Endothelial cell of umbilical vein (primary cell): ENCODE measurements at regions not wholly inside any gene's neighbourhood (a gene's known extent, or its start where the extent isn't known, plus 50 kb on each side); places are given as distances from the start of the nearest gene placed in this dataset.
"Not testable (repeated sequence)": the region's sequence is repeated elsewhere in the genome, so short reads cannot be mapped to it uniquely, and the experiment has no call there.

Source experiments
- BruUV-seq: library from RNA; stranded (reverse); fragments of 400-500 nt; replicated peaks from 2 replicates; lab custom pipeline; 2021; lab: Mats Ljungman, UMichigan
- CTCF ChIA-PET: fragments of 300-600, 350-600 bp; sonication (Branson Sonifier 250); formaldehyde crosslinking; loops from one replicate; lab custom pipeline; 2021; ENCODE audit warnings: antibody characterized with exemption, inconsistent platforms; lab: Charles Lee
- POLR2A ChIA-PET: fragments of 300-600, 350-600 bp; sonication (Branson Sonifier 250); formaldehyde crosslinking; loops from one replicate; lab custom pipeline; 2021; ENCODE audit warnings: antibody characterized with exemption, inconsistent platforms; lab: Charles Lee
- DNase-seq: peaks from one replicate; pipeline ENCODE4 v3.0.0-alpha.2; 2011; ENCODE audit warnings: low read depth, low spot score
- FAIRE-seq: peaks from 2 replicates; lab custom pipeline; 2011; peaks lifted over from hg19 to GRCh38; lab: Jason Lieb, UNC
- H2AFZ ChIP-seq: 2 replicates; pipeline ENCODE4 v1.6.0; 2012; ENCODE audit warnings: low read depth, low read length, control low read depth, inconsistent platforms
- H3K27ac ChIP-seq: 2 replicates; pipeline ENCODE4 v1.5.1; 2011; ENCODE audit warnings: low read depth, mild to moderate bottlenecking, control low read depth, low read length, moderate library complexity; ENCODE audit not compliant: insufficient read depth
- H3K27me3 ChIP-seq, 2 experiments: 2 replicates each; pipeline versions ENCODE4 v1.6.0 to v1.6.1; 2011; ENCODE audit warnings: low read length in 2 of 2, mixed read lengths in 1 of 2; ENCODE audit not compliant: control insufficient read depth in 2 of 2, insufficient read depth in 2 of 2
- H3K36me3 ChIP-seq, 2 experiments: 2 replicates in 1 of 2; 3 replicates in 1 of 2; pipeline ENCODE4 v1.5.1; 2011; ENCODE audit warnings: low read length in 2 of 2, mild to moderate bottlenecking in 1 of 2, moderate library complexity in 1 of 2; ENCODE audit not compliant: control insufficient read depth in 2 of 2, insufficient read depth in 2 of 2; ENCODE audit errors: extremely low read depth in 1 of 2
- H3K4me1 ChIP-seq: 3 replicates; pipeline ENCODE4 v1.5.1; 2011; ENCODE audit warnings: mild to moderate bottlenecking, low read length; ENCODE audit not compliant: control insufficient read depth, insufficient read depth; ENCODE audit errors: extremely low read depth
- H3K4me2 ChIP-seq: 2 replicates; pipeline ENCODE4 v1.6.1; 2011; ENCODE audit warnings: low read length, control low read depth, mixed read lengths; ENCODE audit not compliant: insufficient read depth
- H3K4me3 ChIP-seq, 3 experiments: fragments of 200-600 bp in 1 of 3; sonication (generic), shearing (Covaris generic) in 1 of 3; replicated peaks in 1 of 3; 2 replicates each; pipeline ENCODE4 v1.5.1; 2011 to 2016; ENCODE audit warnings: control low read depth in 3 of 3, low read length in 3 of 3, mild to moderate bottlenecking in 2 of 3, inconsistent platforms in 1 of 3, low read depth in 1 of 3, moderate library complexity in 1 of 3; ENCODE audit not compliant: insufficient read depth in 1 of 3
- H3K79me2 ChIP-seq: 2 replicates; pipeline ENCODE4 v1.6.0; 2012; ENCODE audit warnings: low read length, inconsistent platforms; ENCODE audit not compliant: control insufficient read depth, insufficient read depth
- H3K9ac ChIP-seq: replicated peaks from 2 replicates; pipeline ENCODE3; 2011; ENCODE audit warnings: low read length, control low read depth; ENCODE audit not compliant: insufficient read depth; ENCODE audit errors: extremely low read depth
- H3K9me1 ChIP-seq: replicated peaks from 3 replicates; pipeline ENCODE4 v1.6.0; 2011; ENCODE audit warnings: mild to moderate bottlenecking, low read length; ENCODE audit not compliant: control insufficient read depth, insufficient read depth; ENCODE audit errors: extremely low read depth
- H3K9me3 ChIP-seq: replicated peaks from 2 replicates; pipeline ENCODE4 v1.5.1; 2012; ENCODE audit warnings: low read length, inconsistent platforms; ENCODE audit not compliant: control insufficient read depth, insufficient read depth
- H4K20me1 ChIP-seq: replicated peaks from 2 replicates; pipeline ENCODE3; 2011; ENCODE audit warnings: mild to moderate bottlenecking, low read length; ENCODE audit not compliant: control insufficient read depth, insufficient read depth; ENCODE audit errors: extremely low read depth
- EZH2 ChIP-seq: IDR thresholded peaks from 2 replicates; pipeline ENCODE4 v1.6.1; 2012; ENCODE audit warnings: borderline replicate concordance, low read depth, mild to moderate bottlenecking, moderate library complexity, low read length, inconsistent platforms; ENCODE audit not compliant: severe bottlenecking
- dilution Hi-C: fragments of 300-500 bp; cut with MboI; formaldehyde crosslinking; loops from one replicate; pipeline ENCODE4 v1.15.0; 2019; ENCODE audit warnings: low sequenced_read_pairs; ENCODE audit not compliant: extremely low pct_ligation_motif_present
- intact Hi-C: fragments of 100-400 bp; cut with micrococcal nuclease; formaldehyde crosslinking; loops from one replicate; pipeline ENCODE4 v1.10.0; 2022

GRCh38 chr12:131283191-131283861 is 329.6 kb downstream of the ADGRD1 start:
- H3K9me3 ChIP-seq = peaks cover 10% of the 10 kb centered on the region
- H3K36me3 ChIP-seq = no peaks in the 10 kb centered on the region
- no peak overlapping the region for H3K9ac ChIP-seq
- no TSS peak for BruUV-seq
- FAIRE-seq (no peak), DNase-seq (no peak)
- CTCF ChIA-PET = no interaction called here
- no peaks in the 10 kb centered on the region for H3K27me3 ChIP-seq
- intact Hi-C loops (no loop called here), dilution Hi-C loops (no loop called here)
- H3K79me2 ChIP-seq = no peaks in the 10 kb centered on the region
- H3K9me1 ChIP-seq = no peaks in the 10 kb centered on the region
- H3K4me3 ChIP-seq = no peak overlapping the region
- TF ChIP-seq EZH2 = no peak
- no peak overlapping the region for H3K4me2 ChIP-seq
- no peaks in the 10 kb centered on the region for H3K4me1 ChIP-seq
- no peak overlapping the region for H2AFZ ChIP-seq
- H4K20me1 ChIP-seq = no peaks in the 10 kb centered on the region
- H3K27ac ChIP-seq = no peak overlapping the region
- POLR2A ChIA-PET = no interaction called here

DNA sequence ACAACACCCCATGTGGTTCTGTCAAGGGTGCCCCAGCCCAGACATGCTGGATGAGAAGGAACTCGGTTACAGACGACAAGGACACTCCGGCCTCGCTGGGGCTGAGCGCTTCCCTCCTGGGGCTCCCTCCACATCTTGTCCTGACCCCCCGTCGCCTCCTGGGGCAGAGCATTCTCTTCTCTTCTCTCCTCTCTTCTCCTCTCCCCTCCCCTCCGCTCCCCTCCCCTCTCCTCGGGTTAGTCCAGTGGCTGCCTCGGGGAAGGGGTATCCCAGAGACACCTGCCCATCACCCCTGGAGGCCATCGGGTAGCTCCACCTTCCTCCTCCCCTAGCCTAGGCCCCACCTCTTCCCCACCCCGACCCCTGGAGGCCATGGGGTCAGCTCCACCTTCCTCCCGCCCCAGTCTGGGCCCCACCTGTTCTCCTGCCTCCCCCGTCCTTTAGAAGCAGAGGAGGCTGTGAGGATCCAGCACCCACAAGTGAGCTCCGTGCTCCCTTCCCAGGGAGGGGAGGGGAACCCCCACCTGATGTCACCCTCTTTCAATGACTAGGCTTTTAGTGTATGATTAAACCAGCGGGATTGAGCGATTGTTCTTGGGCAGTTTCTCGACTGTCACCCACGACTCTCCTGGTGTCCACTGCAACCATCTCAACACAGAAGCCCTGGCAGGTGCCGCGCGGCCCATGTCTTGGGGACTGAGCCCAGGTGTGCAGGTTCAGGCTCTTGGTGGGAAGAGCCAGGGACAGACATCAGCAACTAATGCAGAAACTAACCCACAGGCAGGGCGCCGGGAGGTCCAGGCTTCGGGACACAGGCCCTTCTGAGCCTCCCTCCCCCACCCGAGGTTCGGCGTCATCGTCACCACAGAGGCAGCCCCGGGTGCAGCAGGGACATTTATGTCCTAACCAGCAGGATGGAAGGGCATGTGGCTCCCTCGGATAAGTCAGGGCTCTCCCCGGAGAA is 330.4 kb downstream of the ADGRD1 start:
- FAIRE-seq, H3K36me3 ChIP-seq, H3K79me2 ChIP-seq, POLR2A ChIA-PET, DNase-seq, H2AFZ ChIP-seq, H3K27ac ChIP-seq, H3K9me1 ChIP-seq, H4K20me1 ChIP-seq, BruUV-seq, dilution Hi-C loops, CTCF ChIA-PET, H3K4me3 ChIP-seq, H3K9ac ChIP-seq, H3K4me1 ChIP-seq, H3K27me3 ChIP-seq, H3K9me3 ChIP-seq, H3K4me2 ChIP-seq, intact Hi-C loops: not testable (repeated sequence)

GRCh38 chr12:131284954-131285904 is 331.5 kb downstream of the ADGRD1 start:
- H3K79me2 ChIP-seq, FAIRE-seq, H3K36me3 ChIP-seq, H3K9me1 ChIP-seq, DNase-seq, H3K27ac ChIP-seq, CTCF ChIA-PET, H2AFZ ChIP-seq, H3K27me3 ChIP-seq, H3K4me3 ChIP-seq, H3K4me1 ChIP-seq, dilution Hi-C loops, POLR2A ChIA-PET, H4K20me1 ChIP-seq, H3K4me2 ChIP-seq, H3K9ac ChIP-seq, BruUV-seq, H3K9me3 ChIP-seq, intact Hi-C loops: not testable (repeated sequence)
